ENCODE measurements at regions not wholly inside any gene's neighbourhood (a gene's known extent, or its start where the extent isn't known, plus 50 kb on each side); places are given as distances from the start of the nearest gene placed in this dataset.
"Not testable (repeated sequence)": the region's sequence is repeated elsewhere in the genome, so short reads cannot be mapped to it uniquely, and the experiment has no call there.

GRCh38 chr17:54196751-54197150, 374.0 kb downstream of the KIF2B start:
- DNase-seq: no peak

GRCh38 chr17:54201380-54201779, 378.7 kb downstream of the KIF2B start:
- not testable (repeated sequence) for DNase-seq

DNA sequence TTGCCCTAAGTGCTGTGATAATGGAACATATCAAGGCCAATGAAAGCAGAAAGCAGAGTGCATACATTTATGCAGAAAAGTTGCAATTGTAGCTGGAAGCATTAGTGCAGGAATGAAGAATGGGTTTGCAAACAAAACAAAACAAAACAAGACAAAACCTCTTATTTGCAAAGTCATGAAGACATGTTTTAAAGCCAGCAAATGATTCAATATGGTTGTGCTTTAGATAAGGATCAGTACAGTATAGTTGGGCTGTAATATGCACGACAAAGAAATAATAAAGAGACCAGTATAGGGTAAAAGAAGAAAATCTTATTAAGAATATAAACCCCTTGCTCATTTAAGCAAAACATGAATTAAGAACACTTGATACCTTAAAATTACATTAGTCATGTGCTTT, 398.1 kb downstream of the KIF2B start:
- no peak for DNase-seq

- DNase-seq: no peak
Measured at GRCh38 chr17:54221499-54221898, 398.8 kb downstream of the KIF2B start.

DNA sequence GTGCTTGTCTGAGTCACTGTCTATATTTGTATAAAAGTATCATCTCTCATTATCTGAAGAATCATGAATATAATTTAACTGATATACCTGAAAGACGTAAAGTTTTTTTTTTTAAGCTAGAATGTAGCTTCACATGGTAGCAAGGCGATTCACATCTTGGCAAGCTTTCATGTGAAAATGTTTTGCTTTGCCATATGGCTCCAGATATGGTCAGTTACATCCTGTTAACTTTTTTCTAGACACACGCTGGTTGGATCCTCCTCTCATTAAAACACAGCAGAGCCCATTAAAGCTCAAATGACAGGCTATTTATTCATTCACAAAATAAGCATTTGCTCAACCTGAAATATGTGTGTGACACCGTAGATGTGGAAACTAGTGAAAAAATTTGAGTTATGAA, 412.8 kb downstream of the KIF2B start:
- no peak for DNase-seq

DNA sequence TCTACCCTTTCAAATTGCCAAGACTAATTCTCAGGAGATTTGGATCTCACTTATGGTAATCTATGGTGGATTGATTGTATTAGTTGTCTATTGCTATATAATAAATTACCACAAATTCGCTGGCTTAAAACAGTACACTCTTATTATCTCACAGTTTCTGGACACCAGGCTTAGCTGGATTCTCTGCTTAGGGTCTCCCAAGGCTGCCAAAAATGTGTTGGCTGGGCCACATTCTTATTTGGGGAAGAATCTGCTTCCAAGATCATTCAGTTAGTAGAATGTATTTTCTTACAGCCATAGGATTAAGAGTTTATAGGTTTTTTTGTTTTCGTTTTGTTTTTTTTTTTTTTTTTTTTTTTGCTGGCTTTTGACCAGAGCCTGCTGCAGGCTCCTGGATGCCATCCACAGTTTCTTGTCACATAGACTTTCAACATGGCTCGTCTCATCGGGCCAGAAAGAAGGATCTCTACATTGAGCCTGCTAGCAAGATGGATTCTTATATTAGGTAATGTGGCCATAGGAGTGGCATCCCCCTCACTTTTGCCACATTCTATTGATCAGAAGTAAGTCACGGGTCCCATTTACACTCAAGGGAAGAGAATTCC, 415.3 kb downstream of the KIF2B start:
- no peak for DNase-seq

- DNase-seq: no peak
Measured at GRCh38 chr17:54239291-54239690, 416.6 kb downstream of the KIF2B start.

DNA sequence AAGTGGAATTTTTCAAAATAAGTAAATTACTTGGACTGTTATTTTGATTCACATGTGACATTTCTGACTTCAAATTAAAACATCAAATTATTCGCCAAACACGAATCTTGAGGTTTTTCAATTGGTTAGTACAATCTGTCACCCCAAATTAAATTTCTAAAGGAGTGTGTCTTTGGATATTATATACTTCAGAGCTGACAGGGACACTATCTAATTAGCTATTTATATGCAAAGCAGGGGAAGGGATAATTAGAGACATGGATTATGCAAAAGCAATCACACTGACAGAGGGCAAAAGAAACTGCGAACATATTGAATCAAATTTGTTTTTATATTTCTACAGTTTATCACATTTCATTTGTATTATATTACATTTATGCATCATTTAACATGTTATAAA, 433.0 kb downstream of the KIF2B start:
- no peak for DNase-seq

DNA sequence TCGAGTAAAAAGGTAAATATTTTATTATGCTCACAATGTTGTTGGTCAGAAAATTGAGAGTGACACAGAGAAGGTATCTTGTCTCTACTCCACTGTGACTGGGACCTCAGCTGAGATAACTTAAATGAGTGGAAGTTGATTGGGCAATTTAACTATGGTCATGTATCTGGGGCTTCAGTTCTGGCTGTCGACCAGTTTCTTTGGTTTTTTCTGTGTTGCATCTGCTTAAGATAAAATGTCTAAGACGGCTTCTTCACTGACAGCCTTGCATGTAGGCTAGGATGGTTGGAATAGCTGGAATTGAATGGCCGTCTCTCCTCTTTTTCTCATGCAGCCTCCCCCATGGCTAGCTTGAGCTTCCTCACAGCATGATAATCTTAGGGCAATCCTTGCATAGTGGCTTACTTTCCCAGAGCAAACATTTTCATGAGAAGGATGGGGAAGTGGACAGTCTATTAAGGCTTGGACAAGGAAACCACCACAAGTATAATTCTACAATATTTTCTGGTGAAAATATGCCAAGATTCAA, 433.7 kb downstream of the KIF2B start:
- no peak for DNase-seq

GRCh38 chr17:54257440-54257839, 434.7 kb downstream of the KIF2B start:
- no peak for DNase-seq

DNA sequence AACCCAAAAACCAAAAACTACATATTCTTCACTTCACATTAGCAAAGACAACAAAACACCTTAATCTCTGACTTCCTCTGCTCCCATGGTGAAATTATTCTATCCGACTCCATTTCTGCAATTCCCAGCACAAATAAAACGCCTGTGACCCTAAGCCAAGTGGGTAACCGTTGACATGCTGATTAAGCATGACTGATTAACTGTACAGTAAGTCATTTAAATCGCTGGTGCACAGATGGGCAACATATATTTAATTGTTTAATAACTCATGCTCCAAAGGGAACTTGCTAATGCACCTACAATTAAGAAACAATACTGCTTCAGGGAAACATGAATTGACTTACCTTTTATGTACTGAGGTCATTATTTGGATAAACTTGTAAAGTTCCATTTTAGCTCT, 436.7 kb downstream of the KIF2B start:
- no peak for DNase-seq

- no peak for DNase-seq
Measured at GRCh38 chr17:54261465-54261864, 438.7 kb downstream of the KIF2B start.

GRCh38 chr17:54269881-54270280, 447.2 kb downstream of the KIF2B start:
- no peak for DNase-seq

- DNase-seq: no peak
Measured at GRCh38 chr17:54270499-54270898, 447.8 kb downstream of the KIF2B start.

DNA sequence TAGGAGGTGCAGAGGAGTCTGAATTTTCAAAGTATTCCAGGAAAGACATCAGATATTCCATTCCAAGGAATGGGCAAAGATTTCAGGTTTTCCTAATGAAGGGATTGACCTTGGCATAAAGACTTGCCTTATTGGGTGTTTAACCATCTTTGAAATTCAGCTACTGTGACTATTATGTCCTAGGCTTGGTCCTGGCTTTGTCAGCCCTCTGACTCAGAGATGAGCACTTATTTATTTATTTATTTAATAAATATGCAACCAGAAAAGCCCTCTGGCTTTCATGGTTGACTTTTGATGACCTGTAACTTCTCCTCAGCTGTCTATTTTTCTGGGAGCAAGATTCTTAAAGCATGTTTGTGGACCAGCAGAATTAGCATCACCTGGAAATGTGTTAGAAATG, 455.1 kb downstream of the KIF2B start:
- no peak for DNase-seq

GRCh38 chr17:54280741-54281140, 458.0 kb downstream of the KIF2B start:
- no peak for DNase-seq

- DNase-seq: no peak
Measured at GRCh38 chr17:54282886-54283285, 460.2 kb downstream of the KIF2B start.

- no peak for DNase-seq
Measured at GRCh38 chr17:54307351-54307750, 484.6 kb downstream of the KIF2B start.

DNA sequence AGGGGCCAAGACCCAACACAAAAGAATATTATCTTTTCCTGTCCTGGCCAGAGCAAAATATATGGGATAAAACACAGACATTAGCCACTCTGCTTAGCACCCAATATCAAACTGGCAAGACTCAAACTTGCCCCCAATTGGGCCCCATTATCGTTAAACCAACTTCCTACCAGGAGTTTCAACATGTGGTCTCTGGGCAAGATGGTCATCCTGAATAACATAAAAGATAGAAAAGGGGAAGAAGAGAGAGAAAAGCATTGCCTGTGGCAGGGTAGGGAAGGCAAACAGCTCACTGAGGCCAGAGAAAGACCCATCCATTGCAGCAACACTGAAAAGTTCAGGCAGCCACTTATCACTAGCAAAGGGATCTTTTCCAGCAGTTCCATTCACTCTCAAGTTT, 502.1 kb downstream of the KIF2B start:
- no peak for DNase-seq

DNA sequence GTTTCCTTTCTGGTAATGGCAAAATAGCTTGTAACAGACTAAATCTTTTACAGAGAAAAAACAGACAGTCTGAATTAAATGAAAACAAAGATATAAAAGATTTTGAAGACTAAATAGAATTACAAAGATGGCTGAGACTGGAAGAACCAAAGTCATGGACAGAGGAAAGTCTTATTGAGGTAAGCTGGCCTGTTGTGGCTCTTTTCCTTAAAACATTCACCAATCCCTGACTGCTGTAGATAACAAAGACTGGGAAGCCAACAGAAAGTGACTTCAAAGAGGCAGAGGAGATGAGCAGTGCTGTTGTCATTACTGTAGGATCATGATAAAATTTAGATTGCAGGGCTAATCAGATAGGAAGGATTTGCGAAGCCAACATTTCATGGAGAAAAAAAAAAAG, 517.0 kb downstream of the KIF2B start:
- DNase-seq: no peak

DNA sequence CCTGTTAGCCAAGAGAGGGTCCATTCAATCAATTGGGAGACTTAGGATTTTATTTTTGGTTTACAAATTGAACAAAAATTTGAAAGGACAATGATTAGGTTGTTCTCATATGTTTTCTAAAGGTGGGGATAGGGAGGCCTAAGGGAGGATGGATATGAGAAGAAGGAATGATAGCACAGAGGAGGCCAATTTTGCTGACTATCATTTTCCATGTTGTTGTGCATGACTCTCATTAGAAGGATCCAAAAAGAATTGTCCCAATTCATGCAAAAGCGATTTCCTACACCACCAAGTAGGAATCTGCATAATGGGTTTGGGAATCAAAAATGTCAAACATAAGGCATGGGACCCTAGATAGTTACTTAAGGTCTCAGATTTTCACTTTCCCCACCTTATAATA, 524.8 kb downstream of the KIF2B start:
- no peak for DNase-seq

DNA sequence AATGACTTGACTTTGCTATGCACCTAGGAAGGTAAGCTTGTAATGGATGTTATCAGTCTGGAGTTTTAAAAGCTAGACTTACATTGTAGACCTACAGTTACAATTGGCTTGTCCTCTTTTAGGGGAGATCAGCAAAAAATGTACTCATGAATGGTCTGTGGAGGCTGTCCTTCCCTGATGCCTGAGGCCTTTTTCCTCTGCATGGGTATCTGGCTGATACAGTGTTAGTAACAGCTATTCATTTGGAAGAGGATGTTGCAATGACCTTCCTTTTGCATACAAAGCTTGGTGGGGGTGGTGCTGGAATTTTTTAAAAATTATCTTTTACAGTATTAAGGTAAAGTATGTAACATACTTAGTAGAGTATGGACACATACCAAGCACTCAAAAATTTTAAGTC, 525.5 kb downstream of the KIF2B start:
- no peak for DNase-seq

DNA sequence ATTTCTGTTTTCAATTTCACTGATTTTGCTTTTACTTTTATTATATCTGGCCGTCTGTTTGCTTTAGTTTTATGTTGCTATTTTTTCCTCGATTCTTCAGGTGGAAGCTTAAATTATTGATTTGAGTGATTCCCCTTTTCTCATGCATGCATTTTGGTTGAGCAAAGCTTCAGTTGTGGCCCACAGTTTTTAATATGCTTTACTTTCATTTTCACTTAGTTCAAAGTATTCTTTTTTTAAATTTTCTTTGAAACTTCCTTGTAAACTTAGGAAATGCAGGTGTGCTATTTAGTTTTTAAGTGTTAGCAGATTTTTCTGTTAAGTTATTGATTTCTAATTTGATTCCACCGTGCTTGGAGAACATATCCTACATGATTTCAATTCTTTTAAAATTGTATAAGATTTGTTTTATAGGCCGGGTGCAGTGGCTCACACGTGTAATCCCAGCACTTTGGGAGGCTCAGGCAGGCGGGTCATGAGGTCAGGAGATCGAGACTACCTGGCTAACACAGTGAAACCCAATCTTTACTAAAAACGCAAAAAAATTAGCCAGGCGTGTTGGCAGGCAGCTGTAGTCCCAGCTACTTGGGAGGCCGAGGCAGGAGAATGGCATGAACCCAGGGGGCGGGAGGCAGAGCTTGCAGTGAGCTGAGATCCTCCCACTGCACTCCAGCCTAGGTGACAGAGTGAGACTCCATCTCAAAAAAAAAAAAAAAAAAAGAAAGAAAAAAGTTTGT, 531.2 kb downstream of the KIF2B start:
- DNase-seq: no peak

DNA sequence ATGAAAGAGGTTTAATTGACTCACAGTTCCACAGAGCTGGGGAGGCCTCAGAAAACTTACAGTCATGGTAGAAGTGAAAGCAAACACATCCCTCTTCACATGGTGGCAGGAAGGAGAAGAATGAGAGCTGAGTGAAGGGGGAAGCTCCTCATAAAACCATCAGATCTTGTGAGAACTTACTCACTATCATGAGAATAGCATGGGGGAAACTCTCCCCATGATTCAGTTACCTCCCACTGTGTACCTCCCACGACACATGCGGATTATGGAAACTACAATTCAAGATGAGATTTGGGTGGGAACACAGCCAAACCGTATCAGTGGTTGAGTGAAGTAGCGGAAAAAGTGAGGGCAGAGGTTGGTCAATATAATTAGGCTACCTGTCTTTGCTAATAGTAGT, 538.3 kb downstream of the KIF2B start:
- not testable (repeated sequence) for DNase-seq

DNA sequence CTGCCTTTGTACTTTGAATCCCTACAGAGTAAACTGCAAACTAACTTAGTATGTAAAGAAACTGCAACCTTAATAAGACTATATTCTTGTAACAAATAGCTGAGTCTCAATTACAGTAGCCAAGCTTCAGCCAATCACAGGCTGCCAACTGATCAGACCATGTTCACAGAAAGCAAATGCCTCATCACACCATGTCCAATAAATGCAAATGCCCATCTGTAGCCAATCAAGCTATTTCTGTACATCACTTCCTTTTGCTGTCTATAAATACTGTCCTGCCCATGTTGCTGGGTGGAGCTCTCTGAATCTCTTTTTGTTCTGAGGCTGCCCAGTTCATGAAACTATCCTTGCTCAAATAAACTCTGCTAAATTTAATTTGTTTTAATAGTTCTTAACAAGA, 531.7 kb upstream of the TOM1L1 start:
- no peak for DNase-seq
